A549 (cell line): ENCODE measurements at regions not wholly inside any gene's neighbourhood (a gene's known extent, or its start where the extent isn't known, plus 50 kb on each side); places are given as distances from the start of the nearest gene placed in this dataset.

Experiments
- CHD4 ChIP-seq: fragments of 200-600 bp; sonication (generic); IDR thresholded peaks from 2 replicates; pipeline ENCODE4 v1.6.1; 2016; ENCODE audit warnings: antibody characterized with exemption, mild to moderate bottlenecking, borderline replicate concordance
- ESRRA ChIP-seq: fragments of 150-350 bp; IDR thresholded peaks from 2 replicates; pipeline ENCODE4 v1.6.1; 2014; ENCODE audit warnings: mild to moderate bottlenecking, low read length, borderline replicate concordance
- KDM1A ChIP-seq: fragments of 200-600 bp; sonication (generic); IDR thresholded peaks from 2 replicates; pipeline ENCODE4 v1.6.1; 2016; ENCODE audit warnings: low read depth, mild to moderate bottlenecking
- MYC ChIP-seq: IDR thresholded peaks from 2 replicates; pipeline ENCODE4 v1.6.1; 2012; ENCODE audit warnings: mild to moderate bottlenecking, inconsistent platforms, low read length, improper control_type of control experiment, borderline replicate concordance
- PHF8 ChIP-seq: fragments of 200-600 bp; sonication (generic); IDR thresholded peaks from 2 replicates; pipeline ENCODE4 v1.6.1; 2016; ENCODE audit warnings: low read depth, mild to moderate bottlenecking, antibody characterized with exemption, moderate library complexity, borderline replicate concordance
- POLR2A ChIP-seq: IDR thresholded peaks from 2 replicates; pipeline ENCODE4 v1.6.1; 2012; ENCODE audit warnings: mild to moderate bottlenecking, low read length
- RFX5 ChIP-seq: fragments of 450-650 bp; IDR thresholded peaks from 2 replicates; pipeline ENCODE4 v1.7.1; 2014; ENCODE audit warnings: antibody characterized with exemption, mild to moderate bottlenecking, moderate library complexity
- SMC3 ChIP-seq: fragments of >200 bp; sonication (Bioruptor Twin); formaldehyde crosslinking; IDR thresholded peaks from 3 replicates; pipeline ENCODE4 v1.6.1; 2018; ENCODE audit warnings: inconsistent platforms
- ZSCAN20 ChIP-seq: fragments of 250-450 bp; sonication (Bioruptor Pico); IDR thresholded peaks from 2 replicates; pipeline ENCODE4 v1.8.0; 2022; ENCODE audit warnings: mild to moderate bottlenecking, moderate library complexity
- TF ChIP-seq, protein P1 (sequence below): fragments of 200-600 bp; sonication (generic); IDR thresholded peaks from 2 replicates; pipeline ENCODE4 v1.6.1; 2016; ENCODE audit warnings: antibody characterized with exemption, mild to moderate bottlenecking, moderate library complexity
- TF ChIP-seq, protein P2 (sequence below): fragments of >200 bp; sonication (Bioruptor Twin); formaldehyde crosslinking; IDR thresholded peaks from 3 replicates; pipeline ENCODE4 v1.5.1; 2016
- TF ChIP-seq, protein P3 (sequence below): IDR thresholded peaks from 2 replicates; pipeline ENCODE4 v1.6.1; 2012; ENCODE audit warnings: low read depth, borderline replicate concordance

DNA sequence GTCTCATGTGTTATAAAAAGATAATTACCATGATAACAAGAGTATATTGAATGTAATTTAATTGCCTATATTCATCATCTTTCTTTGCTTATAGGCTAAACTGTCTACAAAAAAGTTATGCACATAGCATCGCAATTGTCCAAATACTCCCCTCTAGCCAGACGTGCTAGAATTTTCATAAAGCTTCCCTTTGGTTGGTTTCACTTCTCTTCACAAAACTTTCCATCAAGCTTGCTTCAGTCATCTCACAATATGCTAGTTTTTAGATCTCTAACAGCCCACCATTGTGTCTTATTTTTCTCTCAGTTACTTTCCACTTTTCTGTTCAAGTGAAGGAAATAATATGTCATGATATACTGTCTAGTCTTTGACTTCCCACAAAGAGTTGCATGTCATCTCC, 448.3 kb upstream of the SPANXN1 start:
- TF ChIP-seq, protein P1, sequence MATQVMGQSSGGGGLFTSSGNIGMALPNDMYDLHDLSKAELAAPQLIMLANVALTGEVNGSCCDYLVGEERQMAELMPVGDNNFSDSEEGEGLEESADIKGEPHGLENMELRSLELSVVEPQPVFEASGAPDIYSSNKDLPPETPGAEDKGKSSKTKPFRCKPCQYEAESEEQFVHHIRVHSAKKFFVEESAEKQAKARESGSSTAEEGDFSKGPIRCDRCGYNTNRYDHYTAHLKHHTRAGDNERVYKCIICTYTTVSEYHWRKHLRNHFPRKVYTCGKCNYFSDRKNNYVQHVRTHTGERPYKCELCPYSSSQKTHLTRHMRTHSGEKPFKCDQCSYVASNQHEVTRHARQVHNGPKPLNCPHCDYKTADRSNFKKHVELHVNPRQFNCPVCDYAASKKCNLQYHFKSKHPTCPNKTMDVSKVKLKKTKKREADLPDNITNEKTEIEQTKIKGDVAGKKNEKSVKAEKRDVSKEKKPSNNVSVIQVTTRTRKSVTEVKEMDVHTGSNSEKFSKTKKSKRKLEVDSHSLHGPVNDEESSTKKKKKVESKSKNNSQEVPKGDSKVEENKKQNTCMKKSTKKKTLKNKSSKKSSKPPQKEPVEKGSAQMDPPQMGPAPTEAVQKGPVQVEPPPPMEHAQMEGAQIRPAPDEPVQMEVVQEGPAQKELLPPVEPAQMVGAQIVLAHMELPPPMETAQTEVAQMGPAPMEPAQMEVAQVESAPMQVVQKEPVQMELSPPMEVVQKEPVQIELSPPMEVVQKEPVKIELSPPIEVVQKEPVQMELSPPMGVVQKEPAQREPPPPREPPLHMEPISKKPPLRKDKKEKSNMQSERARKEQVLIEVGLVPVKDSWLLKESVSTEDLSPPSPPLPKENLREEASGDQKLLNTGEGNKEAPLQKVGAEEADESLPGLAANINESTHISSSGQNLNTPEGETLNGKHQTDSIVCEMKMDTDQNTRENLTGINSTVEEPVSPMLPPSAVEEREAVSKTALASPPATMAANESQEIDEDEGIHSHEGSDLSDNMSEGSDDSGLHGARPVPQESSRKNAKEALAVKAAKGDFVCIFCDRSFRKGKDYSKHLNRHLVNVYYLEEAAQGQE: no peak
- TF ChIP-seq ZSCAN20 (CRISPR knock-in tag): no peak
- TF ChIP-seq RFX5: no peak
- TF ChIP-seq POLR2A: no peak
- TF ChIP-seq, protein P2, sequence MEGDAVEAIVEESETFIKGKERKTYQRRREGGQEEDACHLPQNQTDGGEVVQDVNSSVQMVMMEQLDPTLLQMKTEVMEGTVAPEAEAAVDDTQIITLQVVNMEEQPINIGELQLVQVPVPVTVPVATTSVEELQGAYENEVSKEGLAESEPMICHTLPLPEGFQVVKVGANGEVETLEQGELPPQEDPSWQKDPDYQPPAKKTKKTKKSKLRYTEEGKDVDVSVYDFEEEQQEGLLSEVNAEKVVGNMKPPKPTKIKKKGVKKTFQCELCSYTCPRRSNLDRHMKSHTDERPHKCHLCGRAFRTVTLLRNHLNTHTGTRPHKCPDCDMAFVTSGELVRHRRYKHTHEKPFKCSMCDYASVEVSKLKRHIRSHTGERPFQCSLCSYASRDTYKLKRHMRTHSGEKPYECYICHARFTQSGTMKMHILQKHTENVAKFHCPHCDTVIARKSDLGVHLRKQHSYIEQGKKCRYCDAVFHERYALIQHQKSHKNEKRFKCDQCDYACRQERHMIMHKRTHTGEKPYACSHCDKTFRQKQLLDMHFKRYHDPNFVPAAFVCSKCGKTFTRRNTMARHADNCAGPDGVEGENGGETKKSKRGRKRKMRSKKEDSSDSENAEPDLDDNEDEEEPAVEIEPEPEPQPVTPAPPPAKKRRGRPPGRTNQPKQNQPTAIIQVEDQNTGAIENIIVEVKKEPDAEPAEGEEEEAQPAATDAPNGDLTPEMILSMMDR: no peak
- TF ChIP-seq SMC3: no peak
- no peak for TF ChIP-seq MYC
- TF ChIP-seq PHF8: no peak
- TF ChIP-seq KDM1A: no peak
- no peak for TF ChIP-seq ESRRA
- TF ChIP-seq, protein P3, sequence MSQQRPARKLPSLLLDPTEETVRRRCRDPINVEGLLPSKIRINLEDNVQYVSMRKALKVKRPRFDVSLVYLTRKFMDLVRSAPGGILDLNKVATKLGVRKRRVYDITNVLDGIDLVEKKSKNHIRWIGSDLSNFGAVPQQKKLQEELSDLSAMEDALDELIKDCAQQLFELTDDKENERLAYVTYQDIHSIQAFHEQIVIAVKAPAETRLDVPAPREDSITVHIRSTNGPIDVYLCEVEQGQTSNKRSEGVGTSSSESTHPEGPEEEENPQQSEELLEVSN: no peak
- no peak for TF ChIP-seq CHD4
